Fibroblast of skin of abdomen (primary cell): ENCODE measurements at regions not wholly inside any gene's neighbourhood (a gene's known extent, or its start where the extent isn't known, plus 50 kb on each side); places are given as distances from the start of the nearest gene placed in this dataset.

Source experiments
- DNase-seq: peaks from one replicate; pipeline ENCODE4 v3.0.0-alpha.2; 2013

- DNase-seq: no peak
Measured at GRCh38 chr16:9380221-9380620, 288.8 kb downstream of the HAPSTR1 start.

GRCh38 chr16:9381399-9381798 is 290.0 kb downstream of the HAPSTR1 start:
- no peak for DNase-seq

- DNase-seq: no peak
Measured at GRCh38 chr16:9381905-9382304, 290.5 kb downstream of the HAPSTR1 start.

DNA sequence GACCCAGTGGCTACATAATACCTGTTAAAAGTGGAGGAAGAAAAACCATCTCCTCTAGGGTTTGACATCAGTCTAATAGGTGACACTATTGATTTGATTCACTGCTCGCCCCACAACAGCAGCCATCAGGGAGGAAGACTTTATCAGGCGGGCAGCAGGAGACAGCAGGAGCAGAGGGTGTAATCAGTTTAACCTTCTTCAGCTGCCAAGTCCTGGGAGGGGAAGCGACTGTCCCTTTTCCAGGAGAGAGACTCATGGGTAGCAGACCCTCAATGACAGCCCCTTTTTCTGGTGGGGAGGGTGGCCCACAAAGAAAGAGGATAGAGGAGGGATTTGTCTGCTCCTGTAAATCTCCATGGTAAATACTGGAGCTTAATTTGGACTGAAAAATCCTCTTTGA is 291.8 kb downstream of the HAPSTR1 start:
- DNase-seq: no peak

- no peak for DNase-seq
Measured at GRCh38 chr16:9384141-9384540, 292.7 kb downstream of the HAPSTR1 start.

GRCh38 chr16:9389543-9390207 is 298.2 kb downstream of the HAPSTR1 start:
- no peak for DNase-seq

- no peak for DNase-seq
Measured at GRCh38 chr16:9392956-9393355, 301.5 kb downstream of the HAPSTR1 start.

GRCh38 chr16:9393591-9393990 is 302.1 kb downstream of the HAPSTR1 start:
- no peak for DNase-seq

DNA sequence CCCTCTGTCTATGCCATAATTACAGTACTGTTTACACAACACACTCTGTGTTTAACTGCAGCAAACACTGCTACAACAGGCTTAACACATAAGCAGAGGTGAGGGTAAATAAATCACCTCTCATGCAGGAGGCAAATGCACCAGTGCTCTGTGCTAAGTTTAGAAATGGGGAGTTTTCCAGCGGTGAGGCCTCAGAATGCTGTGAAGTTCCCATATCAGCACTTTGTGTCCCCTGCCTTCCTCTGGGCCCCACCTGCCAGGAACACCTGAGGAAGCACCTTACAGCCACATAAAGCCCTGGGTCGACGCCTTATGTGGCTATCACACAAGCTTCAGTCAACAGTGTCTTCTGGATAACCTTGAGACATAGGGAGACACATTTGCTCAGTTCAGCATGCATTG is 304.5 kb downstream of the HAPSTR1 start:
- no peak for DNase-seq

DNA sequence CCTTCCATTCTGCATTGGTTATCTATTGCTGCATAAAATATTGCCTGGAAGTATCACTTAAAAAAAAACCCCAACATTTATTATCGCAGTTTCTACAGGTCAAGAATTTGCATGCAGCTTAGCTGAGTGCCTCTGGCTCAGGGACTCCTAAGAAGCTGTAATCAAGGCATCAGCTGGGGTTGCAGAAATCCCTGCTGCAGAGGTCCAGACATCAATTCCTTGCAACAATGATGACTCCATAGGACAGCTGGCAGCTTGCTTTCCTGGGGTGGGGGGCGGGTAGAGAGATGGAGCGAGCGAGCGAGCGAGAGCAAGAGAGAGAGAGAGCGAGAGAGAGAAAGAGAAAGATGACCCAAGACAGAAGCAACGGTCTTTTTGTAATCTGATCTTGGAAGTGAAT is 308.1 kb downstream of the HAPSTR1 start:
- DNase-seq: no peak

DNA sequence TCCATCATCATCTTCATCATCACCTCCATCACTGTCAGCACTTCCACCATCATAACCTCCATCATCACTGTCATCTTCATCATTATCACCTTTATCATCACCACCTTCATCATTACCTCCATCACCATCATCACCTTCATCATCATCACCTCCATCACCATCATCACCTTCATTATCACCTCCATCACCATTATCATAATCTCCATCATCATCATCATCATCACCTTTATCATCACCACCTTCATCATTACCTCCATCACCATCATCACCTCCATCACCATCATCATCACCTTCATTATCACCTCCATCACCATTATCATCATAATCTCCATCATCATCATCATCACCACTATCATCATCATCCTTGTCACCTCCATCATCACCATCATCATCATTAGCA is 309.7 kb downstream of the HAPSTR1 start:
- DNase-seq: no peak

DNA sequence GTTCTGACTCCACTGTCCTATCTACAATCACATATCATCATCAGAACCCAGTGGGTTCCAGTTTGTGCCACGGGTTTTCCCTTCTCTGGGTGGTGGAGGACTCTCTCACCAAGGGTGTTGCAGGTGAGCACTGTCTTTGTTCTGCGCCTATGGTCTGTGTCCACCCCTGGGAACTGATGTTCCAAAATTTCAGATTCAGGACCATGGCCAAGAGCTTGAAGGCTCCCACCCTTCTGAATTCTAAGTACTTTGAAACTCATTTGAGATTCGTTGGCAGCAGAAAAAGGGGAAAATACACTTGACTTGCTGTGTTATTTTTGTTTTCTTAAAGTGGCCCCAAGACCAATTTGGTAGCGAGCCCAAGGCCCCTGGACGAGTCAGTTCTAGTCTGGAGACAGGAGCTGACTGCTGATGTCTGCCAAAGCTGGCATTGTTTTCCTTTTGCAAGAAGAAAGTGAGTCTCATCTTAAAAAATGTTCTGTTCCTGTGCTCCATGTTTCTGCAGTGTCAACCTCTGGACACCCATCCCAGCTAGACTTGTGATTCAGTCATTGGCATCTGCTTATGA is 310.9 kb downstream of the HAPSTR1 start:
- no peak for DNase-seq

- no peak for DNase-seq
Measured at GRCh38 chr16:9404811-9405210, 313.4 kb downstream of the HAPSTR1 start.

DNA sequence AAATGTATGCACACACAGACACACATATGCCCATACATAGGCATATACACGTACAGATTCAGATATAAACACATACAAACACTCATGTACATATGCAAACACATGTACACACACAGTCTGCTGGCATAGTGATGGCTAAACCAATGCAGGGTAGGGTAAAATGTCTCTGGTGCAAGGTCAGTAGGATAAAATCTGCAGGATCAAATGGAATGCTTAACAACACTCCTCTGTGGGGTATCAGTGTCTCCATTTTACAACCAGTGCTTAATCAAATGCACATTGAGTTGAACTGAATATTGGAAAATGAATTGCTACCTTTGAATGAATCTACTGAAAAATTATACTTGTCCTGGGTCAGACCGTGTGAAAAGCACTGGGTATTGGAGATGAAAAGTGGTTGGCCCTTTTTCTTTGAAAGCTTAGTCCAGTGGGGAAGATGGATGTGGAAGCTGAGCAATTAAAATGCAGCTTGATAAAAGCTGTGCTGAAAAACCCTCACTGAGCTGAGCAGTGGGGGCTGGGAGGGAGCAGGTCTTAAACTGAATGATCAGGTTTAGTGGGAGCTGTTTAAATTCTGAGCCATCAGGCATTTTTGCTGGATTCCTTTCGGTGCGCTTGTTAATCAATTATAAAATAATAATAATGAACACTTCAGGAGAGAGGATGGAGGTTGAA is 314.7 kb downstream of the HAPSTR1 start:
- DNase-seq: no peak

DNA sequence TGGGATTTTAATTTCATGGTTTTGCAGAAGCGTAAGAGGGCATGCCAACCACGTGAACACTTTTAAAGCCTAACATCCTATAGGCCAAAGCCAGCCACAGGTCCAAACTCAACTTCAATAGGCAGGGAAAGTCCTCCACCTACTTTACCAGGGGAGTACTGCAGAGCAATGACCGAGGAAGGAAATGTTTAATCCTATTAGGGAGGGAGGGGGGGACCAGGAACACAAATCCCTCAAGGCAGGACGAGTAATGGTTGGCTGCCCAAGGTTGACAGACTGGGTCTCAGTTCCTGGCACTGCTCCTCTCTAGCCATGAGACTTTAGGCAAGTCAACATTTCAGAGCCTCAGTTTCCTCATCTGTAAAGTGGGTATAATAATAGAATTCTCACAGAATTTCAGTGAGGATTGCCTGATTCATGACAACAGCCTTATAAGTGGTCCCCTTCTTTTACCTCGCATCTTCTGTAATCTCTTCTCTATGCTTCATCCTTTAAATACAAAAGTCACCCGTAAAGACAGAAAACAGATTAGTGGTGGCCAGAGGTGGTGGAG is 315.8 kb downstream of the HAPSTR1 start:
- DNase-seq: no peak

DNA sequence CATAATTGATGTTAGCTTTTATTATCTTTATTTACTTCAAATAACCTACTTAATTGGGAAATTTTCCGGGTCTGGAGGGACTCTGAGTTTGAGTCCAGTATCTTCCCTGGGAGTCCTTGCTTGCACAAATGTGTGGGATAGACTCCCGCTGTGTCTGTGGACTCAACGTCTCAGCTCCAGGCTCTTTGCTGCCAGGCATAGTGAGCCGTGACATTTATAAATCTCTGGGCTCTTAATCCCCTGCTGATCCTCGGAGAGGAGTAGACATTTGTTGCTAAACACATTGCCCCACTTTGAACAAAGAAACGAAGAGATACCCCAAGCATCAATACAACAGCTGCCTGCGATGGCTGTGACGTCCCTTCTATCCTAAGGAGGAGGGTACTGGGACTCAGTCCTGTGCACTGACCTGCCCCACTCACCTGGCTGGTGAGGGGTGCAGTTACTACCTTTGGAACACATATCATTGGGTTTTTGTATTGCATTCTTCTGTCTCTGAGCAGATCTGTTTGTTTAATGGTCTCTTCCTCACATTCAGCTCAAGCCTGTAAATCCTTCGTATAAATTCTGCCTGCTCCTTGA is 316.9 kb downstream of the HAPSTR1 start:
- DNase-seq: no peak

GRCh38 chr16:9409560-9410493 is 318.4 kb downstream of the HAPSTR1 start:
- DNase-seq: no peak

DNA sequence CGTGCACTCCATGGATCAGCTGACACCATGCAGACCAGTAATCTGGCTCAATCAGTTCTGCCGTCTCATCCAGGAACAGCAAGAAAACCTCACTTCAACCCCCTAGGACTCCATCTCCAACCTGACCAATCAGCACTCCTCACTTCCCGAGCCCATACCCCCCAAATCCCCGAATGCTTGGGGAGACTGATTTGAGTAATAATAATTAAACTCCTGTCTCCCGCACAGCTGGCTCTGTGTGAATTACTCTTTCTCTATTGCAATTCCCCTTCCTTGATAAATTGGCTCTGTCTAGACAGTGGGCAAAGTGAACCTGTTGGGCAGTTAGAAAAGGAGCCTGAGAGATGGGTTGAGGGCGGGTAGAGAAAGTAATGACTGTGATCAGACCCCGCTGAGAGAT is 320.0 kb downstream of the HAPSTR1 start:
- no peak for DNase-seq

DNA sequence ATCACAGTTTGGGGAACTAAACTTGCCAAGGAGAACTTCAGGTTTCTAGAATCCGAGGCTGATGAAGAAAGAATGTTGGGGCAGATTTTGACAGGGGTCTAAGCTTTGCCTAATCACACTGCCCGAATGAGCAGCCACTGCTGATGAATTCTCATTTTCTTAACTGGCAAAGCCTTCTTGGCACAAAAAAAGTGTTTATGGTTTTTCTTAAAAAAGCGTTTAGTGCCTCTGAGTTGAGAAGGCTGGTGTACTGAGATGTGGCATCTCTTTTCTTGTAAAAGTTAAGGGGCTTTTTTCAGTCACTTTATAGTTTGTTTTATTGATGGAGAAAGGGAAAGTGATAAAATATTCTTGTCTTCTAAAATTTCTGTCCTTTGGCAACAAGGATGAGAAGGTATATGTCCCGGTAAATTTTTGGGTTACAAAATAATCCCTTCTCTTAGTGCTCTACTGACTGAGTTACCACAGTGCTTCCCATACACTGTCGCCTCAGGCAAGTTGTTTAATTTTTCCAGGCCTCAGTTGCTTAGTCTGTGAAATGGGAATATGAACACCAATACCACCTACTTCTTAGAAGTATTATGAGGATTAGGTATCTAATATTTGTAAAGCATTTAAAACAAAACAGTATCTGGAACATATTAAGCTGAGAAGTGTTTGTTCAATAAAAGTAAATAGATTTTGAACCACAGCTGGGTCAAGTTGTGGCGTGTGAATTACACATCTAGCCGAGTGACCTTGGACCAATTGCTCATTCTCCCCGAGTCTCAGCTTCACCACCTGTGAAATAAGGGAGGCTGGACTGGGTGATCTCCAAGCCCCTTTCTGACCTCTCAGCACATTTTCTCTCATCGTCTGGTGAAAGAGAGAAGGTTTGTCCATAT is 320.8 kb downstream of the HAPSTR1 start:
- no peak for DNase-seq

DNA sequence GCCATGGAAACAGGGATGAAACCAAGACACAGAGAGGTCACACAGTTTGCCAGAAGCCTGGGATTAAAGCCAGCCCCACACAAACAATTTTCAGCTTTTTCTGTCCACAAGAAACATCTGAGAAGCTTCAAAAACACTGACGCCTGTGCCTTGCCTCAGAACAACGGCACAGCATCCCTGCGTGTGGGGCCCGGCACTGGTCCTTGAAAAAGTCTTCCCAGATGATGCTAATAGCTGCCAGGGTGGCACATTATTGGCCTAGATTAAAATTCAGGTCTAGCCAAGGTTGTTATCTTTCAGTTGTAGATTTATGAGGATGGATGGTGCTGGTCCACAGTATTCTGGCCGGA is 321.4 kb downstream of the HAPSTR1 start:
- no peak for DNase-seq

GRCh38 chr16:9415545-9415944 is 324.1 kb downstream of the HAPSTR1 start:
- DNase-seq: no peak

DNA sequence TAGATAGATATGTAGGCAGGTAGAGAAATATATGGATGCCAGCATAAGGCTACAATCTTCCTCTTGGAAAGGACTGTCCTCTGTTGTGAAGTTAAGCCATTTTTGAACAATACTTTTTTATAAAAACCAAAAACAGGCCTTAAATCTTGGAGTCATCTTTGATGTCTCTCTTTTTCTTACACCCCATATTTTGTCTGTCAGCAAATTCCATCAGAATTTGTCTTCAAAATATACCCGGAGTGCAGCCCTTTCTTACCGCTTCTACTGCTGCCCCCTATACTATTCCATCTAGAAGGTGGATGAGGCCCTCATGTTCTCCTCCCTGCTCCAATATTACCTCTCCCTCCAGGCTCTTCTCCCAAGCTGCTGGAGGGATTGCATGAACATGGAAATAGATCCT is 326.5 kb downstream of the HAPSTR1 start:
- no peak for DNase-seq
